Liver (tissue), 7 donors: ENCODE measurements at regions not wholly inside any gene's neighbourhood (a gene's known extent, or its start where the extent isn't known, plus 50 kb on each side); places are given as distances from the start of the nearest gene placed in this dataset.

Experiments
- DNase-seq: peaks from one replicate; pipeline ENCODE4 v3.0.0-alpha.2; 2017; ENCODE audit warnings: low spot score
- H3K27ac ChIP-seq, 2 donors: one replicate each; pipeline ENCODE4 v1.7.0; 2013; ENCODE audit warnings: inconsistent platforms in 2 of 2, low read length in 2 of 2, control low read depth in 1 of 2, low read depth in 1 of 2, mild to moderate bottlenecking in 1 of 2
- H3K27me3 ChIP-seq, 4 donors: one replicate each; pipeline versions ENCODE4 v1.6.1 to v1.7.0; 2013; ENCODE audit warnings: low read length in 3 of 4, inconsistent platforms in 1 of 4, mild to moderate bottlenecking in 1 of 4, moderate library complexity in 1 of 4; ENCODE audit not compliant: control insufficient read depth in 4 of 4, insufficient read depth in 4 of 4
- H3K36me3 ChIP-seq, 4 donors: one replicate each; pipeline versions ENCODE4 v1.6.1 to v1.7.0; 2013; ENCODE audit warnings: low read length in 3 of 4, mild to moderate bottlenecking in 3 of 4, low read depth in 1 of 4, moderate library complexity in 1 of 4; ENCODE audit not compliant: control insufficient read depth in 4 of 4, insufficient read depth in 3 of 4
- H3K4me1 ChIP-seq, 4 donors: one replicate each; pipeline versions ENCODE4 v1.6.1 to v1.7.0; 2013; ENCODE audit warnings: low read length in 3 of 4, mild to moderate bottlenecking in 3 of 4, moderate library complexity in 1 of 4; ENCODE audit not compliant: control insufficient read depth in 4 of 4, insufficient read depth in 4 of 4
- H3K4me3 ChIP-seq, 3 donors: one replicate each; pipeline versions ENCODE4 v1.6.1 to v1.7.0; 2013; ENCODE audit warnings: low read length in 3 of 3, control low read depth in 1 of 3, low read depth in 1 of 3, mild to moderate bottlenecking in 1 of 3
- H3K9ac ChIP-seq, 2 donors: one replicate each; pipeline ENCODE4 v1.7.0; 2013; ENCODE audit warnings: low read length in 2 of 2, mild to moderate bottlenecking in 2 of 2, moderate library complexity in 2 of 2, control low read depth in 1 of 2, low read depth in 1 of 2
- H3K9me3 ChIP-seq, 4 donors: one replicate each; pipeline versions ENCODE4 v1.6.1 to v1.7.0; 2013; ENCODE audit warnings: low read length in 3 of 4; ENCODE audit not compliant: control insufficient read depth in 4 of 4
- EGR1 ChIP-seq, 2 donors: IDR thresholded peaks; 2 replicates each; pipeline ENCODE4 v1.6.1; 2016 to 2018; ENCODE audit warnings: antibody characterized with exemption in 2 of 2, low read depth in 2 of 2
- FOXA1 ChIP-seq: IDR thresholded peaks from 2 replicates; pipeline ENCODE4 v1.6.1; 2016; ENCODE audit warnings: antibody characterized with exemption
- FOXA2 ChIP-seq: IDR thresholded peaks from 2 replicates; pipeline ENCODE4 v1.6.1; 2016; ENCODE audit warnings: antibody characterized with exemption
- HNF4G ChIP-seq: IDR thresholded peaks from 2 replicates; pipeline ENCODE4 v1.6.1; 2016; ENCODE audit warnings: antibody characterized with exemption
- JUND ChIP-seq, 2 donors: IDR thresholded peaks; 2 replicates each; pipeline ENCODE4 v1.6.1; 2016; ENCODE audit warnings: antibody characterized with exemption in 2 of 2
- NR2F2 ChIP-seq: IDR thresholded peaks from 2 replicates; pipeline ENCODE4 v1.6.1; 2016; ENCODE audit warnings: antibody characterized with exemption
- RAD21 ChIP-seq, 2 donors: IDR thresholded peaks; 2 replicates each; pipeline ENCODE4 v1.6.1; 2016; ENCODE audit warnings: antibody characterized with exemption in 2 of 2, mild to moderate bottlenecking in 2 of 2
- RXRA ChIP-seq, 2 donors: IDR thresholded peaks; 2 replicates each; pipeline ENCODE4 v1.6.1; 2017 to 2018; ENCODE audit warnings: antibody characterized with exemption in 2 of 2, mild to moderate bottlenecking in 1 of 2
- SP1 ChIP-seq: IDR thresholded peaks from 2 replicates; pipeline ENCODE4 v1.6.1; 2018; ENCODE audit warnings: antibody characterized with exemption, mild to moderate bottlenecking
- TAF1 ChIP-seq: conservative IDR thresholded peaks from 2 replicates; pipeline ENCODE4 v1.6.1; 2016; ENCODE audit warnings: antibody characterized with exemption, mild to moderate bottlenecking
- ZBTB33 ChIP-seq: IDR thresholded peaks from 2 replicates; pipeline ENCODE4 v1.6.1; 2016; ENCODE audit warnings: antibody characterized with exemption
- WGBS: extraction: QIAGEN DNeasy Blood & Tissue Kit; methylation state at CpG from one replicate; pipeline ENCODE4 v1.1.7; 2013; 5-methylcytosine and 5-hydroxymethylcytosine counted together
- TF ChIP-seq, protein P1 (sequence below): IDR thresholded peaks from 2 replicates; pipeline ENCODE4 v1.6.1; 2016; ENCODE audit warnings: antibody characterized with exemption, mild to moderate bottlenecking
- TF ChIP-seq, protein P2 (sequence below): IDR thresholded peaks from 2 replicates; pipeline ENCODE4 v1.6.1; 2016; ENCODE audit warnings: antibody characterized with exemption
- donor health status: healthy.
- donor health status: healthy.
- donor health status: healthy.
- donor health status: healthy.

- Histone ChIP-seq H3K9ac (no peak overlapping the region), H3K27ac (no peak overlapping the region), H3K27me3 (no peaks in the 10 kb centered on the region), H3K9me3 (no peaks in the 10 kb centered on the region), H3K36me3 (no peaks in the 10 kb centered on the region), H3K4me3 (no peak overlapping the region), H3K4me1 (no peaks in the 10 kb centered on the region)
- TF ChIP-seq EGR1 (IDR thresholded peaks at IDR 0.05; ENCODE audit: low read depth in 2 of 2) (no peak), HNF4G (no peak), ZBTB33 (no peak), JUND (IDR thresholded peaks at IDR 0.05) (no peak), RXRA (IDR thresholded peaks at IDR 0.05) (no peak), NR2F2 (no peak), RAD21 (IDR thresholded peaks at IDR 0.05) (no peak)
- TF ChIP-seq, protein P1, sequence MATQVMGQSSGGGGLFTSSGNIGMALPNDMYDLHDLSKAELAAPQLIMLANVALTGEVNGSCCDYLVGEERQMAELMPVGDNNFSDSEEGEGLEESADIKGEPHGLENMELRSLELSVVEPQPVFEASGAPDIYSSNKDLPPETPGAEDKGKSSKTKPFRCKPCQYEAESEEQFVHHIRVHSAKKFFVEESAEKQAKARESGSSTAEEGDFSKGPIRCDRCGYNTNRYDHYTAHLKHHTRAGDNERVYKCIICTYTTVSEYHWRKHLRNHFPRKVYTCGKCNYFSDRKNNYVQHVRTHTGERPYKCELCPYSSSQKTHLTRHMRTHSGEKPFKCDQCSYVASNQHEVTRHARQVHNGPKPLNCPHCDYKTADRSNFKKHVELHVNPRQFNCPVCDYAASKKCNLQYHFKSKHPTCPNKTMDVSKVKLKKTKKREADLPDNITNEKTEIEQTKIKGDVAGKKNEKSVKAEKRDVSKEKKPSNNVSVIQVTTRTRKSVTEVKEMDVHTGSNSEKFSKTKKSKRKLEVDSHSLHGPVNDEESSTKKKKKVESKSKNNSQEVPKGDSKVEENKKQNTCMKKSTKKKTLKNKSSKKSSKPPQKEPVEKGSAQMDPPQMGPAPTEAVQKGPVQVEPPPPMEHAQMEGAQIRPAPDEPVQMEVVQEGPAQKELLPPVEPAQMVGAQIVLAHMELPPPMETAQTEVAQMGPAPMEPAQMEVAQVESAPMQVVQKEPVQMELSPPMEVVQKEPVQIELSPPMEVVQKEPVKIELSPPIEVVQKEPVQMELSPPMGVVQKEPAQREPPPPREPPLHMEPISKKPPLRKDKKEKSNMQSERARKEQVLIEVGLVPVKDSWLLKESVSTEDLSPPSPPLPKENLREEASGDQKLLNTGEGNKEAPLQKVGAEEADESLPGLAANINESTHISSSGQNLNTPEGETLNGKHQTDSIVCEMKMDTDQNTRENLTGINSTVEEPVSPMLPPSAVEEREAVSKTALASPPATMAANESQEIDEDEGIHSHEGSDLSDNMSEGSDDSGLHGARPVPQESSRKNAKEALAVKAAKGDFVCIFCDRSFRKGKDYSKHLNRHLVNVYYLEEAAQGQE = no peak
- 77% methylated on average over 2 of the region's 2 CpGs for WGBS
- DNase-seq = no peak
Measured at GRCh38 chr2:51526766-51527165, 494.8 kb upstream of the NRXN1 start.

DNA sequence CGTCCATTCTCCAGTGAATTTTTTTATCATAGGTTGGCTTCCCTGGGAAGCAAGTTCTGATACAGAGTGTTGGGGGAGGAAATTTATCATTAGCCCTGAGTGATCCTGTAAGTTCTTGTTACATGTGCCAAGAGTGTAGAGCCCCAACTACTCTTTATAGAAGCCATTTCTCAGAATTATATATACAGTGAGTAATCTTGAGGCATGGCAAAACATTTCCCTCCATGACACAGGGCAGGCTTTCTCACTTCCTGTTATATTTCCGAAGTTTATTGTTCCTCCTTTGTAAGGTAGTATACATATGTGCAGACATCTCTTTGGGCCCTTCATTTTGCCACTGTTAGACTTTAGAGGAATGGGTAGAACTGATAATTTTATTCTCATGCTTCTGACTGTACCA is 484.7 kb upstream of the NRXN1 start:
- Histone ChIP-seq H3K4me1 (no peaks in the 10 kb centered on the region), H3K27me3 (no peaks in the 10 kb centered on the region), H3K4me3 (no peak overlapping the region), H3K27ac (no peak overlapping the region), H3K9ac (no peak overlapping the region), H3K36me3 (no peaks in the 10 kb centered on the region), H3K9me3 (no peaks in the 10 kb centered on the region)
- no peak for DNase-seq
- WGBS = 74% methylated on average over 2 of the region's 2 CpGs
- TF ChIP-seq FOXA1 (no peak), ZBTB33 (no peak), TAF1 (no peak), HNF4G (no peak), EGR1 (IDR thresholded peaks at IDR 0.05; ENCODE audit: low read depth in 2 of 2) (no peak), FOXA2 (no peak), SP1 (no peak)
- TF ChIP-seq, protein P2, sequence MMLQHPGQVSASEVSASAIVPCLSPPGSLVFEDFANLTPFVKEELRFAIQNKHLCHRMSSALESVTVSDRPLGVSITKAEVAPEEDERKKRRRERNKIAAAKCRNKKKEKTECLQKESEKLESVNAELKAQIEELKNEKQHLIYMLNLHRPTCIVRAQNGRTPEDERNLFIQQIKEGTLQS = no peak
